Choroid plexus epithelial cell (primary cell): ENCODE measurements at regions not wholly inside any gene's neighbourhood (a gene's known extent, or its start where the extent isn't known, plus 50 kb on each side); places are given as distances from the start of the nearest gene placed in this dataset.

Source experiments
- DNase-seq: peaks from one replicate; pipeline ENCODE4 v3.0.0-alpha.2; 2010; ENCODE audit warnings: low read depth
- H3K4me3 ChIP-seq: 2 replicates; pipeline ENCODE4 v1.5.1; 2011; ENCODE audit warnings: low read depth, mild to moderate bottlenecking, control low read depth, low read length, moderate library complexity
- CTCF ChIP-seq: conservative IDR thresholded peaks from 2 replicates; pipeline ENCODE4 v1.5.1; 2011; ENCODE audit warnings: low read depth, mild to moderate bottlenecking, control low read depth, inconsistent platforms, low read length, moderate library complexity

- no peak for DNase-seq
- H3K4me3 ChIP-seq: no peak overlapping the region
- no peak for TF ChIP-seq CTCF
Observed at GRCh38 chr10:59557642-59558041, 152.0 kb downstream of the SLC16A9 start.

- peak; percentile 3 for DNase-seq
- no peak overlapping the region for H3K4me3 ChIP-seq
- no peak for TF ChIP-seq CTCF
Observed at GRCh38 chr10:59557052-59557451, 152.6 kb downstream of the SLC16A9 start.

- TF ChIP-seq CTCF: no peak
- H3K4me3 ChIP-seq: no peak overlapping the region
- DNase-seq: no peak
Observed at GRCh38 chr10:59553162-59553900, 156.3 kb downstream of the SLC16A9 start.

GRCh38 chr10:59550061-59550460 lies 159.6 kb downstream of the SLC16A9 start:
- no peak overlapping the region for H3K4me3 ChIP-seq
- no peak for DNase-seq
- no peak for TF ChIP-seq CTCF

- DNase-seq: no peak
- no peak for TF ChIP-seq CTCF
- H3K4me3 ChIP-seq: no peak overlapping the region
Observed at GRCh38 chr10:59538623-59539022, 171.0 kb downstream of the SLC16A9 start.

- DNase-seq: no peak
- no peak overlapping the region for H3K4me3 ChIP-seq
- TF ChIP-seq CTCF: no peak
Observed at GRCh38 chr10:59537501-59537900, 172.1 kb downstream of the SLC16A9 start.
